ENCODE measurements at regions not wholly inside any gene's neighbourhood (a gene's known extent, or its start where the extent isn't known, plus 50 kb on each side); places are given as distances from the start of the nearest gene placed in this dataset.

GRCh38 chr9:89685698-89686097, 80.9 kb downstream of the GADD45G start:
- Histone ChIP-seq H3K4me1 (ENCODE audit: insufficient read depth, low read length, poor library complexity, severe bottlenecking) (peaks cover 3% of the 10 kb centered on the region), H3K36me3 (ENCODE audit: insufficient read depth, low read length) (no peaks in the 10 kb centered on the region), H3K9me3 (ENCODE audit: low read length) (no peaks in the 10 kb centered on the region), H4K20me1 (ENCODE audit: insufficient read depth, low read length) (no peaks in the 10 kb centered on the region), H3K27ac (ENCODE audit: low read depth, low read length, poor library complexity, severe bottlenecking) (no peak overlapping the region), H3K9me2 (ENCODE audit: insufficient read depth, low read length) (no peaks in the 10 kb centered on the region), H3K4me3 (ENCODE audit: low read depth, low read length, poor library complexity, severe bottlenecking) (no peak overlapping the region), H2AFZ (ENCODE audit: low read length) (no peak overlapping the region), H3K79me2 (ENCODE audit: insufficient read depth, low read depth, low read length) (no peaks in the 10 kb centered on the region), H3K4me2 (ENCODE audit: low read length) (no peak overlapping the region)
- BruUV-seq (replicated peaks), result no TSS peak
- TF ChIP-seq EZH2phosphoT487 (IDR thresholded peaks at IDR 0.05; ENCODE audit: borderline replicate concordance, low read depth, low read length), result no peak
- TF ChIP-seq CTCF (conservative IDR thresholded peaks at IDR 0.05; ENCODE audit: low read length), result no peak
- ChIA-PET CTCF (ENCODE audit: unreplicated experiment) (no interaction called here), POLR2A (interaction anchor here (0.6 kb wide), 1 partner anchor 667 kb away, joined by 4 read pairs; no protein-coding TSS in a partner anchor)
- DNase-seq (ENCODE audit: low spot score), result no peak
- intact Hi-C loops (cut with micrococcal nuclease; ENCODE audit: unreplicated experiment), result no loop called here

- Histone ChIP-seq H3K79me2 (ENCODE audit: insufficient read depth, low read depth, low read length) (no peaks in the 10 kb centered on the region), H4K20me1 (ENCODE audit: insufficient read depth, low read length) (no peaks in the 10 kb centered on the region), H3K4me2 (ENCODE audit: low read length) (no peak overlapping the region), H3K4me1 (ENCODE audit: insufficient read depth, low read length, poor library complexity, severe bottlenecking) (peaks cover 7% of the 10 kb centered on the region), H2AFZ (ENCODE audit: low read length) (no peak overlapping the region), H3K27ac (ENCODE audit: low read depth, low read length, poor library complexity, severe bottlenecking) (no peak overlapping the region), H3K4me3 (ENCODE audit: low read depth, low read length, poor library complexity, severe bottlenecking) (no peak overlapping the region), H3K9me3 (ENCODE audit: low read length) (no peaks in the 10 kb centered on the region), H3K9me2 (ENCODE audit: insufficient read depth, low read length) (no peaks in the 10 kb centered on the region), H3K36me3 (ENCODE audit: insufficient read depth, low read length) (no peaks in the 10 kb centered on the region)
- DNase-seq (ENCODE audit: low spot score), result no peak
- POLR2A ChIA-PET, result interaction anchor here (0.6 kb wide), 1 partner anchor 667 kb away, joined by 4 read pairs; no protein-coding TSS in a partner anchor
- CTCF ChIA-PET (ENCODE audit: unreplicated experiment), result no interaction called here
- BruUV-seq (replicated peaks), result no TSS peak
- TF ChIP-seq CTCF (conservative IDR thresholded peaks at IDR 0.05; ENCODE audit: low read length), result no peak
- no peak for TF ChIP-seq EZH2phosphoT487 (IDR thresholded peaks at IDR 0.05; ENCODE audit: borderline replicate concordance, low read depth, low read length)
- intact Hi-C loops (cut with micrococcal nuclease; ENCODE audit: unreplicated experiment), result no loop called here
Observed at GRCh38 chr9:89686126-89686525, 81.3 kb downstream of the GADD45G start.

GRCh38 chr9:89686621-89687020, 81.8 kb downstream of the GADD45G start:
- no peak for TF ChIP-seq CTCF (conservative IDR thresholded peaks at IDR 0.05; ENCODE audit: low read length)
- TF ChIP-seq EZH2phosphoT487 (IDR thresholded peaks at IDR 0.05; ENCODE audit: borderline replicate concordance, low read depth, low read length), result no peak
- BruUV-seq (replicated peaks), result no TSS peak
- no peak for DNase-seq (ENCODE audit: low spot score)
- Histone ChIP-seq H3K9me3 (ENCODE audit: low read length) (no peaks in the 10 kb centered on the region), H3K4me2 (ENCODE audit: low read length) (no peak overlapping the region), H3K4me3 (ENCODE audit: low read depth, low read length, poor library complexity, severe bottlenecking) (no peak overlapping the region), H4K20me1 (ENCODE audit: insufficient read depth, low read length) (no peaks in the 10 kb centered on the region), H3K4me1 (ENCODE audit: insufficient read depth, low read length, poor library complexity, severe bottlenecking) (peaks cover 7% of the 10 kb centered on the region), H2AFZ (ENCODE audit: low read length) (no peak overlapping the region), H3K79me2 (ENCODE audit: insufficient read depth, low read depth, low read length) (no peaks in the 10 kb centered on the region), H3K9me2 (ENCODE audit: insufficient read depth, low read length) (no peaks in the 10 kb centered on the region), H3K27ac (ENCODE audit: low read depth, low read length, poor library complexity, severe bottlenecking) (no peak overlapping the region), H3K36me3 (ENCODE audit: insufficient read depth, low read length) (no peaks in the 10 kb centered on the region)
- POLR2A ChIA-PET, result no interaction called here
- intact Hi-C loops (cut with micrococcal nuclease; ENCODE audit: unreplicated experiment), result no loop called here
- CTCF ChIA-PET (ENCODE audit: unreplicated experiment), result no interaction called here

All from OCI-LY7 (cell line).